HG03439 (cell line): ENCODE measurements at regions not wholly inside any gene's neighbourhood (a gene's known extent, or its start where the extent isn't known, plus 50 kb on each side); places are given as distances from the start of the nearest gene placed in this dataset.

Experiments used
- ATAC-seq: cut with Tn5 transposase; IDR thresholded peaks from one replicate; pipeline ENCODE4 v1.9.1; 2021; ENCODE audit warnings: mild to moderate bottlenecking, moderate library complexity; ENCODE audit not compliant: unreplicated experiment

- ATAC-seq, result no peak
These were observed 212.7 kb upstream of the GHITM start for GRCh38 chr10:83926606-83927005.

GRCh38 chr10:83927166-83927565 is 212.1 kb upstream of the GHITM start:
- ATAC-seq, result no peak

DNA sequence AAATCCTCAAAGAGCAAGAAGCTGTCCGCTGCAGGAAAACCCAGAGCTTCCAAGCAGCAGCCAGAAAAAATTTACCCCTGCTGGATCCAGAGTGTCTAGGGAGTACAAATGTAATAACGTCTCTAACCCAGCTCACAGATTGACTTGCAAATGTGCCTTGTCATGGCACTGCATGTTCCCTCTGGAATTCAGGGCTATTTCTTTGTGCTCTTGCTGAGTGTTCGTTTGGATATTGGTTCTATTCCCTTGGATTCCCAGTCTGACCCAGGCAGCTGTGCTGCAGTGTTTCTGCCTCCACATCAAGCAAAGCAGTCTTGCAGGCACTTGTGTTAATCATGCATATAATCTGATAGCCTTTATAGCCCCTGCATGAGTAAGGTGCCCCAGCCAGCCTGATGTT is 209.9 kb upstream of the GHITM start:
- no peak for ATAC-seq

DNA sequence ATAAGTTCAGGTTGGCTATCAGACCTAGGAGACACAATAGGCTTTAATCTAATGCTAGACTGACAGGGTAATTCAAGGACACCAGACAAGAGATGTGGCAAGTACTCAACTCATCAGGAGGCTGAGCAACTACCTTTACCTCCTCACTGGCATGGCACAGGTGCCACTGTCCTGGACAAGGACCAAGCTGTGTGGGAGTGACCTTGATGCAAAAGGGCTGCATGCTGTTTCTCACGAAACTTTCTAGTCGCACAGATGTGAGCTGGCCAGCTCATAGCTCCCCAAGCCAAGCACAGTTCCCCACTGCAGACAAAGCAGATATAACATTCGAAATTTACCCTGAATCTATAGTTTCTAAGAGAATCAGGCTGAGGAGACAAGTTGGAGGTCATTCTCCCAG is 207.6 kb upstream of the GHITM start:
- ATAC-seq, result no peak

DNA sequence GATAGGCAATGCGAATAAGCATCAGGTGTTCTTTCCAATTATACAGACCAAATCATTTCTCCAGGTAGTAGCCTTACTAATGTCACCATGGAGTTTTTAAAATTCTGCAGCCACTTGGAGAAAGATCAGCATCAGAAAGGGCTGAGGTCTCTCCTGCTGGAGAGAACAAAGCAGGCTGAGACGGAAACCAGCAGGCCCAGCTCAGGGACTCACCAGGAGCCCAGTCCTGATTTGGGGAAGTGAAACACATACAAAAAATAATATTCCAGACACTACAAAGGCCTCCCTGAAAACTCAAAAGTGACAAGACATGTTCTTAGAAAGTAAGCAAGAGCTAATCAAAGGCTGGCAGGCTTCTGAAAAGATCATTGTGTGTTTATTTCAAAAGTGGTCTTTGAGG is 207.1 kb upstream of the GHITM start:
- ATAC-seq, result no peak

DNA sequence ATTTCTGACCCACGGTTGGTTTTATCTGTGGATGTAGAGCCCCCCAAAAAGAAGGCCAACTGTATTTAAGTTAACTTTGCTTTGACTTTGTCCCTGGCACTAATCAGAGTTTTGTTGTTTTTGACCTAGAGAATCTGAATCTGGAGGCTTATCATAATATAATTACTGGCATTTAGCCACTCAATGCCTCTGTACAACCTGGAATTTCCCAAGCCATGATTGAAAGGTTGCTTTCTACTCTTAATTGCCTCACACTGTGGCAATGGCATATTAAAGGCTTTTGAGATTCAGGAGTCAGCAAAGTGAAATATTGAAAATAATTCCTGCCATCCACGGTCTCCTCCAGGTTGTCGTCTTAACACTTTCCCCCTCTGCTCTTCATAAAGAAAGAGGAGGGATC is 205.2 kb upstream of the GHITM start:
- ATAC-seq, result no peak

- ATAC-seq, result no peak
These were observed 204.5 kb upstream of the GHITM start for GRCh38 chr10:83934641-83935338.

- ATAC-seq, result no peak
These were observed 204.0 kb upstream of the GHITM start for GRCh38 chr10:83935339-83935736.

GRCh38 chr10:83935911-83936310 is 203.4 kb upstream of the GHITM start:
- no peak for ATAC-seq

DNA sequence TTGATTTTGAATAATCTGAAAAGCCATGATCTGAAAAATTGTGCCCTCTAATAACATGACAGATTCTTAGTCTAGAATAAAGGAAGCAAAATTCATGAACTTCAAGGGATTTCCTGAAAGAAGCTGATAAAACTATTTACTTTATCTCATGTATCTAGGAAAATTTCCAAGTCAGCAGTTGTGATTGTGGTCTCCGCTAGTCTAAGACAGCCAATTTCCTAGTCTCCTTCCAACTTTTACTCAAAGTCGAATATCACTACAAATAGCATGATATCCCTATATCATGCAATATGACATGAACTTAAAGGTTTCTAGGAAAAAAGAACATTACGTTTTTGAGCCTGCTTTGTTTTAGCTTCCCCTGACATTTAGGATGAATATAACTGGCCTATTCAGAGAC is 202.1 kb upstream of the GHITM start:
- ATAC-seq, result no peak

DNA sequence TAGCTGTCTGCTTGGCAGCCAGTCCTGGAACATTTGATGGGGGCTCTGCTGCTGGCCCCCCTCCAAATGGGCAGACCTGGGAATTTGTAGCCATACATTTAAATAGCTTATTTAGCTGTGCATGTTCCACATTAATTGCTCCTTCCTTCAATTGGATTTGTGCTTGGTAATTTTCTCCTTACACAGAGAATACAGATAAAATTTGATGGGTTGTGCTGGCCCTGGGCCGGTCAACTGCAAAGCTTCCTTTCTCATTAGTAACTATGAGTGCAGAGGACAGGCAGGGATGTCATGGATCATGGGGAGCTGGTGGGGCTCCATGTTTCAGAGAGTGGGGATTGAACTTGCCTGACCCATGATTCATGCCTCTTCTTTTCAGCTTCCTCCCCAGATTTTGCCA is 201.5 kb upstream of the GHITM start:
- ATAC-seq, result no peak

GRCh38 chr10:83941189-83941588 is 198.1 kb upstream of the GHITM start:
- no peak for ATAC-seq

GRCh38 chr10:83942410-83942809 is 196.9 kb upstream of the GHITM start:
- ATAC-seq, result no peak

DNA sequence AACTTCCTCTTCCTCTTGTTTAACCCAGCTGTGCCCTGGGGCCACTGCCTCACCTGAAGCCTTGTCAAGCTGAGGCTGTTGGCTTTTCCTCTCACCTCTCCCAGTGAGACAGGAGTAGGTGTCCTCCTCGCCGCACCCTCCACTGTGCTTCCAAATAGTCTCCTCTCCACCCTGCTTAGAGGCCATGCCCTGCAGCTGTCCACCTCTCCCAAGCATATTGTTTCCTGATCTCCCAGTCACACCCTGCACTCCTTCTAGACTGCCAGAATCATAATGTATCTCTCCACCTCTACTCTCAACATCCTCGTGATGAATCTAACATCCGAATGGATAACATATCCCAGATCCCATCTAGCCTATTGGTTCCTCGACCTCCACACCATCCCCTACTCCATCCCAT is 196.3 kb upstream of the GHITM start:
- ATAC-seq, result no peak

GRCh38 chr10:83943920-83944319 is 195.4 kb upstream of the GHITM start:
- no peak for ATAC-seq

DNA sequence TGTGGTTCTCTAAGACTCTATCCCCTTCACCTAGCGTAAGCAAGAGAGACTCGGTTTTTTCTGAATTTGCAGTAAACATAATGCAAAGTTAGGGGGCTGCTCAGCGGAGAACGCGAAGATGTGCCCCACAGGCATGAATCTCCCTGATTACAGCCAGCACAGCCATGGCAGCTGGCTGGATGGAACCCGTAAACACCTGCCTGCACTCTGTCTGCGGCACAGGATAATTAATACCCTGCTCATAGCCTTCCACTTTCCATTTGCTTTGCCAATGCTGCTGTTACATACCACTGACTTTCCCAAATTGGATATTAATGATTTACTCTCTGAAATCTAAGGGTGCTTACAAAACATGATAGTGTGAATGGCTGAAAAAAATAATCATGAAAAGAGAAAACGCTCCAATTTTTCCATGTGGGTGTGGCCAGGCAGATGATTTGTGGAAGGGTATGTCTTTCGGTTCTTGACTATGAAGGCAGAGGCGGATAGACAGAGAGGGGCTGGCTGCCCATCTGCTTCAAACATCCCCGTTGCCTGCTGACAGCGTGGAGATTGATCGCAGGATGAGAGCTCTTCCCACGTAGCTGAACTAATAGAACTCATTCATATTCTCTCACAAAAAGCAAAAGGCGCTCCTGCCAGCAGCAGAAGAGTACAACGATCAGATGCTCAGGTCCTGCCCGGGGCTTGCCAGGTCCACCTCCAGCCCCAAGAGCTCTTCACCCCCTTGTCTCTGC is 193.2 kb upstream of the GHITM start:
- no peak for ATAC-seq

- no peak for ATAC-seq
These were observed 187.0 kb upstream of the GHITM start for GRCh38 chr10:83952314-83952713.

GRCh38 chr10:83953589-83953988 is 185.7 kb upstream of the GHITM start:
- no peak for ATAC-seq

- ATAC-seq, result no peak
These were observed 185.0 kb upstream of the GHITM start for GRCh38 chr10:83954193-83954799.

DNA sequence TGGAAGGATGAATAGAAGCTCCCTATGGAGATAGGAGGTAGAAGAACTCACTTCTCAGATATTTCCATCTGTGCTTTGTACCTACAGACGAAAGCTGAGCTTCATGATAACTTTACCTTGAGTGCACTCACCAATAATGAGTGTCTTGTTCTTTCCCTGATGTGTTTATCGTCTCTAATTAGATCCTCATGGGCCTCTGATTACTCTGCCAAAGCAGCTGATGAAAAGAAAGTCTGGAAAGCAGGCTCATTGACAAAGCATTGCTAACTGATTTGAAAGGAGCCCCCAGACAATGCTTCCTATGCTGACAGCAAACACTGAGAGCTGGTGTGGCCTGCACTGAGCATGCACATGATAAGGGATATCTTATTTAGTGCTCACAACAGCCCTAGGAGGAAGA is 183.9 kb upstream of the GHITM start:
- ATAC-seq, result no peak

- ATAC-seq, result no peak
These were observed 182.0 kb upstream of the GHITM start for GRCh38 chr10:83957168-83957947.

DNA sequence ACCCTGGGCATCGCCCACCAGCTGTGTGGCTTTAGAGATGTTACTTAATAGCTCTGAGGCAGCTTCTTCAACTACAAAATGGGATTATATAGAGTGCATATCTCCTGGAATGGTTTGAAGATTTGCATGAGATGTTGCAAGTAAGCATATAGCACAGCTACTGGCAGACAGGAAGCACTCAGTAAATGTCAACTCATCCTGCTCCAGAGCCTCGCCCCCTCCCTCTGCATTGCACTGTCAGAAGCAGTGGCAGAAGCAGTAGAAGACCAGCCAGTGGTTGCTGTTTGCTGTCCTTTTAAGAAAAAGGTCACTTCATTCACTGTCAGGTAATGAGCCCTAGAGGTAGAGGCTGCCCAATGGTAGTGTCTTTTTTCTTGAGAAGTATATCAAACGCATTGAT is 180.0 kb upstream of the GHITM start:
- no peak for ATAC-seq
